ENCODE measurements at regions not wholly inside any gene's neighbourhood (a gene's known extent, or its start where the extent isn't known, plus 50 kb on each side); places are given as distances from the start of the nearest gene placed in this dataset.

- Histone ChIP-seq H3K27ac (replicated peaks; ENCODE audit: low read length) (no peak overlapping the region), H2BK5ac (ENCODE audit: low read length) (no peak overlapping the region), H3K4me3 (ENCODE audit: low read length in 2 of 2) (no peak overlapping the region), H4K8ac (ENCODE audit: low read depth, low read length) (no peak overlapping the region), H3K9ac (ENCODE audit: low read depth, low read length, poor library complexity) (no peak overlapping the region), H4K91ac (ENCODE audit: low read depth, low read length, poor library complexity) (no peak overlapping the region), H3K23ac (ENCODE audit: low read depth, low read length, poor library complexity) (no peak overlapping the region), H3K18ac (ENCODE audit: low read length) (no peak overlapping the region), H3K27me3 (ENCODE audit: control insufficient read depth in 3 of 3, insufficient read depth in 3 of 3, low read depth in 1 of 3, low read length in 3 of 3) (no peaks in the 10 kb centered on the region), H3K4me2 (ENCODE audit: insufficient read depth, low read length, poor library complexity, severe bottlenecking) (no peak overlapping the region), H3K79me1 (ENCODE audit: low read depth, low read length) (no peaks in the 10 kb centered on the region), H2BK12ac (ENCODE audit: low read length) (no peak overlapping the region), H2AFZ (ENCODE audit: low read length) (no peak overlapping the region), H3K9me3 (replicated peaks in 1 of 2; ENCODE audit: control insufficient read depth in 2 of 2, insufficient read depth in 1 of 2, low read depth in 1 of 2, low read length in 2 of 2) (no peaks in the 10 kb centered on the region), H3K14ac (ENCODE audit: low read length) (no peak overlapping the region), H2AK5ac (ENCODE audit: low read depth, low read length) (no peak overlapping the region), H3K36me3 (replicated peaks in 1 of 2; ENCODE audit: control insufficient read depth in 2 of 2, insufficient read depth in 2 of 2, low read length in 2 of 2) (no peaks in the 10 kb centered on the region), H2BK120ac (ENCODE audit: low read depth, low read length) (no peak overlapping the region), H3K4ac (ENCODE audit: low read length) (no peak overlapping the region), H3K4me1 (ENCODE audit: control insufficient read depth in 2 of 2, insufficient read depth in 1 of 2, low read depth in 1 of 2, low read length in 2 of 2) (peaks cover 0 to 5% of the 10 kb centered on the region in 2 donors), H2BK15ac (ENCODE audit: low read length) (no peak overlapping the region)
- no CpG with 5 or more reads among the region's 2 CpGs for WGBS, 2 donors (ENCODE audit: extremely low coverage in 2 of 2, insufficient read length in 2 of 2, insufficient replicate concordance in 1 of 2)
- no peak for DNase-seq (ENCODE audit: low spot score)
Observed at GRCh38 chr11:82082976-82083375, 650.7 kb downstream of the FAM181B start.

- H3K36me3 ChIP-seq (replicated peaks in 1 of 2; ENCODE audit: control insufficient read depth in 2 of 2, insufficient read depth in 2 of 2, low read length in 2 of 2), result no peaks in the 10 kb centered on the region
- no peak overlapping the region for H3K4me2 ChIP-seq (ENCODE audit: insufficient read depth, low read length, poor library complexity, severe bottlenecking)
- H3K79me1 ChIP-seq (ENCODE audit: low read depth, low read length), result no peaks in the 10 kb centered on the region
- no peak overlapping the region for H2AFZ ChIP-seq (ENCODE audit: low read length)
- no peaks in the 10 kb centered on the region for H3K27me3 ChIP-seq (ENCODE audit: control insufficient read depth in 3 of 3, insufficient read depth in 3 of 3, low read depth in 1 of 3, low read length in 3 of 3)
- no peaks in the 10 kb centered on the region for H3K9me3 ChIP-seq (replicated peaks in 1 of 2; ENCODE audit: control insufficient read depth in 2 of 2, insufficient read depth in 1 of 2, low read depth in 1 of 2, low read length in 2 of 2)
- H3K9ac ChIP-seq (ENCODE audit: low read depth, low read length, poor library complexity), result no peak overlapping the region
- no peak overlapping the region for H2AK5ac ChIP-seq (ENCODE audit: low read depth, low read length)
- no peak overlapping the region for H2BK120ac ChIP-seq (ENCODE audit: low read depth, low read length)
- no peak overlapping the region for H3K18ac ChIP-seq (ENCODE audit: low read length)
- no peak overlapping the region for H2BK15ac ChIP-seq (ENCODE audit: low read length)
- no peak overlapping the region for H3K27ac ChIP-seq (replicated peaks; ENCODE audit: low read length)
- no CpG with 5 or more reads among the region's 2 CpGs for WGBS, 2 donors (ENCODE audit: extremely low coverage in 2 of 2, insufficient read length in 2 of 2, insufficient replicate concordance in 1 of 2)
- H3K14ac ChIP-seq (ENCODE audit: low read length), result no peak overlapping the region
- no peak overlapping the region for H2BK5ac ChIP-seq (ENCODE audit: low read length)
- peaks cover 0 to 2% of the 10 kb centered on the region in 2 donors for H3K4me1 ChIP-seq (ENCODE audit: control insufficient read depth in 2 of 2, insufficient read depth in 1 of 2, low read depth in 1 of 2, low read length in 2 of 2)
- DNase-seq (ENCODE audit: low spot score), result no peak
- no peak overlapping the region for H3K4ac ChIP-seq (ENCODE audit: low read length)
- no peak overlapping the region for H2BK12ac ChIP-seq (ENCODE audit: low read length)
- no peak overlapping the region for H3K4me3 ChIP-seq (ENCODE audit: low read length in 2 of 2)
- no peak overlapping the region for H4K91ac ChIP-seq (ENCODE audit: low read depth, low read length, poor library complexity)
- H3K23ac ChIP-seq (ENCODE audit: low read depth, low read length, poor library complexity), result no peak overlapping the region
- no peak overlapping the region for H4K8ac ChIP-seq (ENCODE audit: low read depth, low read length)
Observed at GRCh38 chr11:82080160-82080559, 653.5 kb downstream of the FAM181B start.

- no peaks in the 10 kb centered on the region for H3K36me3 ChIP-seq (replicated peaks in 1 of 2; ENCODE audit: control insufficient read depth in 2 of 2, insufficient read depth in 2 of 2, low read length in 2 of 2)
- no peaks in the 10 kb centered on the region for H3K4me1 ChIP-seq (ENCODE audit: control insufficient read depth in 2 of 2, insufficient read depth in 1 of 2, low read depth in 1 of 2, low read length in 2 of 2)
- H3K18ac ChIP-seq (ENCODE audit: low read length), result no peak overlapping the region
- DNase-seq (ENCODE audit: low spot score), result no peak
- no peak overlapping the region for H3K27ac ChIP-seq (replicated peaks; ENCODE audit: low read length)
- H2BK12ac ChIP-seq (ENCODE audit: low read length), result no peak overlapping the region
- no peak overlapping the region for H3K9ac ChIP-seq (ENCODE audit: low read depth, low read length, poor library complexity)
- no peaks in the 10 kb centered on the region for H3K79me1 ChIP-seq (ENCODE audit: low read depth, low read length)
- no peak overlapping the region for H2BK5ac ChIP-seq (ENCODE audit: low read length)
- no peaks in the 10 kb centered on the region for H3K27me3 ChIP-seq (ENCODE audit: control insufficient read depth in 3 of 3, insufficient read depth in 3 of 3, low read depth in 1 of 3, low read length in 3 of 3)
- H2AFZ ChIP-seq (ENCODE audit: low read length), result no peak overlapping the region
- no peak overlapping the region for H4K91ac ChIP-seq (ENCODE audit: low read depth, low read length, poor library complexity)
- no peak overlapping the region for H3K4ac ChIP-seq (ENCODE audit: low read length)
- H2AK5ac ChIP-seq (ENCODE audit: low read depth, low read length), result no peak overlapping the region
- no peak overlapping the region for H3K4me2 ChIP-seq (ENCODE audit: insufficient read depth, low read length, poor library complexity, severe bottlenecking)
- H3K9me3 ChIP-seq (replicated peaks in 1 of 2; ENCODE audit: control insufficient read depth in 2 of 2, insufficient read depth in 1 of 2, low read depth in 1 of 2, low read length in 2 of 2), result no peaks in the 10 kb centered on the region
- no peak overlapping the region for H4K8ac ChIP-seq (ENCODE audit: low read depth, low read length)
- H3K14ac ChIP-seq (ENCODE audit: low read length), result no peak overlapping the region
- WGBS, 2 donors (ENCODE audit: extremely low coverage in 2 of 2, insufficient read length in 2 of 2, insufficient replicate concordance in 1 of 2), result no CpG with 5 or more reads among the region's 3 CpGs
- H2BK15ac ChIP-seq (ENCODE audit: low read length), result no peak overlapping the region
- H3K23ac ChIP-seq (ENCODE audit: low read depth, low read length, poor library complexity), result no peak overlapping the region
- no peak overlapping the region for H2BK120ac ChIP-seq (ENCODE audit: low read depth, low read length)
- H3K4me3 ChIP-seq (ENCODE audit: low read length in 2 of 2), result no peak overlapping the region
Observed at GRCh38 chr11:82076126-82076525, 657.5 kb downstream of the FAM181B start.

- Histone ChIP-seq H3K9me3 (replicated peaks in 1 of 2; ENCODE audit: control insufficient read depth in 2 of 2, insufficient read depth in 1 of 2, low read depth in 1 of 2, low read length in 2 of 2) (no peaks in the 10 kb centered on the region), H3K14ac (ENCODE audit: low read length) (no peak overlapping the region), H2BK5ac (ENCODE audit: low read length) (no peak overlapping the region), H3K27me3 (ENCODE audit: control insufficient read depth in 3 of 3, insufficient read depth in 3 of 3, low read depth in 1 of 3, low read length in 3 of 3) (no peaks in the 10 kb centered on the region), H3K18ac (ENCODE audit: low read length) (no peak overlapping the region), H3K9ac (ENCODE audit: low read depth, low read length, poor library complexity) (no peak overlapping the region), H2AK5ac (ENCODE audit: low read depth, low read length) (no peak overlapping the region), H4K91ac (ENCODE audit: low read depth, low read length, poor library complexity) (no peak overlapping the region), H2BK15ac (ENCODE audit: low read length) (no peak overlapping the region), H2BK12ac (ENCODE audit: low read length) (no peak overlapping the region), H4K8ac (ENCODE audit: low read depth, low read length) (no peak overlapping the region), H2AFZ (ENCODE audit: low read length) (no peak overlapping the region), H3K36me3 (replicated peaks in 1 of 2; ENCODE audit: control insufficient read depth in 2 of 2, insufficient read depth in 2 of 2, low read length in 2 of 2) (no peaks in the 10 kb centered on the region), H3K4ac (ENCODE audit: low read length) (no peak overlapping the region), H2BK120ac (ENCODE audit: low read depth, low read length) (no peak overlapping the region), H3K4me2 (ENCODE audit: insufficient read depth, low read length, poor library complexity, severe bottlenecking) (no peak overlapping the region), H3K4me1 (ENCODE audit: control insufficient read depth in 2 of 2, insufficient read depth in 1 of 2, low read depth in 1 of 2, low read length in 2 of 2) (no peaks in the 10 kb centered on the region), H3K4me3 (ENCODE audit: low read length in 2 of 2) (no peak overlapping the region), H3K79me1 (ENCODE audit: low read depth, low read length) (no peaks in the 10 kb centered on the region), H3K27ac (replicated peaks; ENCODE audit: low read length) (no peak overlapping the region), H3K23ac (ENCODE audit: low read depth, low read length, poor library complexity) (no peak overlapping the region)
- 100% methylated on average over 1 to 2 of the region's 3 CpGs for WGBS, 2 donors (ENCODE audit: extremely low coverage in 2 of 2, insufficient read length in 2 of 2, insufficient replicate concordance in 1 of 2)
- DNase-seq (ENCODE audit: low spot score), result no peak
Observed at GRCh38 chr11:82059505-82059904, 674.2 kb downstream of the FAM181B start.
